ENCODE measurements at regions not wholly inside any gene's neighbourhood (a gene's known extent, or its start where the extent isn't known, plus 50 kb on each side); places are given as distances from the start of the nearest gene placed in this dataset.

GRCh38 chr18:72181241-72181764 lies 362.8 kb downstream of the CBLN2 start:
- DNase-seq (ENCODE audit: low spot score) = no peak

DNA sequence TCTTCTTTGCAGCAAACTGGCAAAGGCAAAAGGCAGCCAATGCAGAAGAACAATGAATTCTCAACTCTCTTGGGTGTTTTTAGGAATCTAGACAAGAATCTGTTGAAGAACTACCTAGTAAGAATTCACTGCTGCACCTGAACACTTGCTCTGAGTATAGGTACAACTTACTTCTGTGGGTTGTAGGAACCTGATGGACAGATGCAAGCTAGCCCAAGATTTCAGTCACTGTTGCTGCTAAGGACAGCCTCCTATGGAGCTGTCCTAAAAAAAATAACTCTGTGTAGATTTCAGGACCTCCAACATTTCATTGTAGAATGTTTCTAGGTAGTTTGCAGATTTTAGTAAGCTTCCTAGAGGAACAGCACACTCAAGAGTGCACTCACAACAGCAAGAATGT lies 363.5 kb downstream of the CBLN2 start:
- no peak for DNase-seq (ENCODE audit: low spot score)

DNA sequence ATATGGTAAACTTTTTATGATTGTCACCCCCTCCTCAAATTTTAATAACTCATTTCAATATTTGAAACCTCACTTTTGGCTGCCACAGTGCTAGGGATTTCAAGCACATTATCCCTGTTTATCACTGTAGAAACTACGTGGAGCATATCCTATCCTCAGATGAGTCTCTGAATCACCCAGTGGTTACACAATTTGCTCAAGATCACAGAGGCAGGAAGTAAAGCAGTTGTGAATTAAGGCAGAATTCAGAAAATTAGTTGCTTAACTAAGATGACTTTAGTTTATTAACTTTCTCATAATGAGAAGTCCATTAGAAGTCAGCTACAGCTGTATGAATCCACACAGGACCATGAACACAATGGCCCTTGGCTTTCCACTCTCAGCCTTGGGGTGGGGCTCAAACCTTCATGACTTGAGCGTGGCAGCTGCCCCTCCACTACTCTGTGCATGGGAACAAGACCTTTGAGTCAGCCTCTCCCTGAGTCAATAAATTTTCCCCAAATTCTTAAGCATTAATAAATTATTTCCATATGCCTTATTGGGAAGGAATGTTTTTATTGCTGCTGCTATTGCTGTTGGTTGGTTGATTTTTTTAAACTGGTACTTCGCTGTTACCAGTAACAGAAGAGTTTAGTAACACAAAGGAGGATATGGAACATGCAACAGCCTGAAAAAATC lies 369.0 kb downstream of the CBLN2 start:
- no peak for DNase-seq (ENCODE audit: low spot score)

GRCh38 chr18:72171596-72171995 lies 372.5 kb downstream of the CBLN2 start:
- no peak for DNase-seq (ENCODE audit: low spot score)

DNA sequence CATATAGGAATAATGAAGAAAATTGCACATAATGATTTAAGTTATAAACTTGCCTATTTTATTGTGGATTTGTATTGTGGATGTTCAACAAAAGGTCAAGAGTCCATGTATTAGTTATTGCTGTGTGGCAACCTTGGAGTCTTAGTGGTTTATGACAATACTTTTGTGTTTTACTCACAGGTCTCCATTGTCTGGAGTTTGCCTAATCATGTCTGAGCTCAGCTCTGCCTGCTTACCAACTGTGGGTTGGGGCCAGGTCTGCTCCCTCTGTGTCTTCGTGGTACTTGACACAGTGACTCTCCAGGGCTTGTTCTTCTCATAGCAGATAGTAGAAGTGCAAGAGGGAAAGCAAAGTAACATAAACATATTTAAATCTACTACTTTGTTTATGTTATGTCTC lies 382.5 kb downstream of the CBLN2 start:
- DNase-seq (ENCODE audit: low spot score) = no peak

DNA sequence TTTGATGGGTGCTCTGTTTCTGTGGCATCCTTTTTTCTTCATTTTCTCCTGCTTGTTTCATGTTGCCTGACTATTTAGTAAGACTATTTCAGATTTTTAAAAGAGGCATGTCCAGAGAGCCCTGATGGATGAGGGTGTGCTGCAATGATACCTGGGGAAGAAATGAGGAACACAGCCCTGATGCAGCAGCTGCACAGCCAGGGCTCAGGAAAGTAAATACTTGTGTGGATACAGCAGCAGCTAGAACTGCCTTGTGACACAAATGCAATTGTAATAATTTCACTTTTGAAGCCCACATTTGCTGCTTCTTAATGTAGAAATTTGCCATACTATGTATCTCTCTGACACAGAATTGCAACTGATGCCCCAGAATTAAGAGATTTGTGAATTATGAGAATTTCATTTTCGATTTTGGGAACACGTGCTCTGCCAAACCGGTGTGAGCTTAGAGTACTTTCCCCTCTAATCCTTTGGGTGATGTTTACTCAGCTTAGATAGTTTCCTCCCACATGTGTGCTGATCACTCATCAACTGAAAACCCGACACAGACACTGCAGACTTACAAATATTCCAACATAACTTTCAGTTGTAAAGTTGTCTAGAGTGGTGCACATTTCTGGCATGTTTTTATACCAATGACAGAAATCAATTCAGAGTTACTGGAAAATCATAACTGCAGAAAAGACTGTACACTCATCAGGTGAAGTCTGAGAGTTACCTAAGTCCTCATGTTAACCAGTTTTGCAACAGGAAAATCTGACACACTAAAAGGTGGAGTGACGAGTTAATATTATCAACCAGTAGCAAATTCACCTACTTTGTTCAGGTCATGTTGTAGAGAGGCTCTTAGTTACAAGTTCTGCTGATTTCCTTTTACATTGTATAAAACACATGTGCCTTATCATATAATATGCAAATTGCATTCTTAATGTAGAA lies 383.4 kb downstream of the CBLN2 start:
- no peak for DNase-seq (ENCODE audit: low spot score)

GRCh38 chr18:72155327-72155726 lies 388.8 kb downstream of the CBLN2 start:
- peak; percentile 11 for DNase-seq (ENCODE audit: low spot score)

DNA sequence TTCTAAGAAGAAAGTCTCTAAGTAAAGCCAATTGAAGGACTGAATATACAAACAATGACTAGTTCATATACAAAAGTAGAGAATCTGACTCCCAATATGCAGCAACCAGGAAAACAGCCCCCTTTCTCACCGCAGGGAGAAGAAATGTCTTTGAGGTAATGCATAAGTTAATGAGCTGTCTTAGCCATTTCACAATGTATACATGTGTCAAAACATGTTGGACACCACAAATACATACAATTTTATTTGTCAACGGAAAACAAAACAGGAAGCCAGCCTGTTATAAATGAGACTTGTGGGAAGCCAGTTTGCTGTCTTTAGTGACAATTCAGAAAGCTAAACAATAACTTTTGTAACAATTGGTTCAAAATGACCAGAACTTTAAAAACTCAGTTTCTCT lies 389.2 kb downstream of the CBLN2 start:
- DNase-seq (ENCODE audit: low spot score) = no peak

- no peak for DNase-seq (ENCODE audit: low spot score)
Measured at GRCh38 chr18:72152935-72153334, 391.2 kb downstream of the CBLN2 start.

- DNase-seq (ENCODE audit: low spot score) = no peak
Measured at GRCh38 chr18:72147830-72148229, 396.3 kb downstream of the CBLN2 start.

DNA sequence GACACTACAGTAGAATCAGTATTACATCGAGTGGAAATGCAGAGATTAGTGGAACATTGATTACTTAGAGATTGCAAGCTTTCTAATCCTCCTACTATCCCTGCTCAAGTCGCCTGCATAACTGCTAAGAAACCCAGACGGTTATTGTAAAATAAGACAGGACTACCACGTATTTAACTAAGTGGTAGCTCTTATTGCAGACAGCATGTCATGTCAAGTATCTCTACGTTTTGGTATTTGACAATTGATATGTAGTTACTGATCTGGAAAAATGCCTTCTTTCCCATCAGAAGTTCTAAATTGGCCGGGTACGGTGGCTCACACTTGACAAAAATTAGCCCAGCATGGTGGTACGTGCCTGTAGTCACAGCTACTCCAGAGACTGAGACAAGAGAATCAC lies 404.1 kb downstream of the CBLN2 start:
- DNase-seq (ENCODE audit: low spot score) = no peak

DNA sequence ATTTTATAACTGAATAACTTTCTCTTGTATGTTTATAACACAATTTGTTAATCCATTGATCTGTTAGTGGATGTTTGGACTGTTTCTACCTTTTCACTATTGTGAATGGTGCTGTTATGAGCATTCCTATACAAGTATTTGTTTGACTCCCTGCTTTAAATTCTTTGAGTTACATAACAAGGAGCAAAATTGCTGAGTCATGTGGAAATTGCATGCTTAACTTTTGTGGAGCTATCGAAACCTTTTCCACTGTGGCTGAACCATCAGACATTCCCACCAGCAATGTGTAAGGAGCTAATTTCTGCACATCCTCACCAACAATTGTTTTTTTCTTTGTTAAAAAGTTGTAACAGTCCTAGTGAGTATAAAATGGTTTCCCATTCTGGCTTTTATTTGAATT lies 415.5 kb downstream of the CBLN2 start:
- DNase-seq (ENCODE audit: low spot score) = no peak

GRCh38 chr18:72122103-72122502 lies 422.0 kb downstream of the CBLN2 start:
- no peak for DNase-seq (ENCODE audit: low spot score)

DNA sequence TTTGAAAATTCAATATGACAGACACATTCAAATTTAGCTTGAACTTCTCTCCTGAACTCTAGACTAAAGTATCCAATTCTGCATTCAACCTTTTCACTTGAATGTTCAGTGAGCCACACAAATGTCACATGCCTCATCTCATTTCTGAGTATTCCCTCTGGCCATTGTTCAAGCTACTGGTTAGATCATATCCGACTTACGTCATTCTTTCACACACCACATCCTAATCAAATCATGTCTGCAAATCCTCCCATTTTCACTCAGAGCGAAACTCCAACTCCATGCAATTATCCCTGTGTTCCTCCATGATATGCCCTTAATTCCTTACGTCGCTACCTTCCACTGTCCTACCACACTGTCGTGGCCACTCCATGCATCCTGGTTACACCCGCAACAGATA lies 425.1 kb downstream of the CBLN2 start:
- DNase-seq (ENCODE audit: low spot score) = no peak

DNA sequence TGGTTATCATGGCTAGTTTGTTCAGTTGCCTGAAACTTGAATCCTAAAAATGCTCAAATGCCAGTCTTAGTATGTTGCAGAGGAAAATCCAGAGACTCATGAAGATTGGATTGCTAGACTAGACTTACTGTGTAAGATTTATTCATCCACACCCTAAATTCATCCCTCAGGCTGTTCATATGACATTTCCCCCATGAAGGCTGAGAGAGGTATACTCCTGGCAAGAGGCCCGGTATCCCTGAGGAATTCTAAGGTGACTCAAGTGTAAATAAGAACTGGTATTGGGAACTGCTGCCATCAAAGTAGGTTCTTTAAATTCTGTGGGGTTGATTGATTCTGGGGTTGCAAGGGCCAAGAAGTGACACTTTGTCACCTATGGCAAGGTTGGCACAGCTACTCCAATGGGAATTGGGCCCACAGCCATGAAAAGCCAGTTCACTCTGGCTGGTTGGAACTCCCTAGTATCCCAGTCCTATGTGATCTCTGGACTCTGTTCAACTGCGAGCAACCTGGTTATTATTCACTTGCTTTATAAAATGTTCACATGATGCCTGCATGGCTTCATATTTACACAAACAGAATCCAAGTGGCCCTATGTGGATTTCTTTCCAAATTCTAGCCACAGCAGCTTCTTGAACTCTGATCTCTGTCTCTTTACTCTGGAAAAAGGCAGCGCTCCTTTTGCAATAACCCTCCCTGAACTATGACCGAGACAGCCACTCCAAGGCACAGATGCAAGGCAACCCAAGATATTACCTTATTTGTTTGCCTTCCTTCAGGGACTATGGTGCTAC lies 429.1 kb downstream of the CBLN2 start:
- no peak for DNase-seq (ENCODE audit: low spot score)

GRCh38 chr18:72107647-72108383 lies 436.3 kb downstream of the CBLN2 start:
- DNase-seq (ENCODE audit: low spot score) = peak; percentile 10

- DNase-seq (ENCODE audit: low spot score) = no peak
Measured at GRCh38 chr18:72104851-72105250, 439.3 kb downstream of the CBLN2 start.

DNA sequence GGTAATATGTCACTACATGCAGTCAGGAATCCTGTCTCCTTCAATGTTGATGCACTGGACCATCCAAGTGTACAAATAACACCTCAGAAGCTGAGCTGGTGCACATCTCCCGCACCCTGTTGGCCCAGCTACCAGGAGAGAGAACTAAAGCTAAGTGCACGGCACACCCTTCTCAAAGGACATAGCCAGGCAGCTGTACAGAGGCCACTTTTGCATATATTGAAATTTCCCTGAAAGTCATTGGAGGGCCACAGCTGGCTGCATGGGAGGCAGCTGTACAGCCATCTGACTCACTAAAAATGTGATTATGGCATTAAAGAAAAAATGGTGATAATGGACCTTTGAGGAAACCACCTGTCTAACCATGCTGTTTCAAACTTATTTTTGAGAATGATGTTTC lies 441.7 kb downstream of the CBLN2 start:
- DNase-seq (ENCODE audit: low spot score) = no peak

- DNase-seq (ENCODE audit: low spot score) = no peak
Measured at GRCh38 chr18:72100465-72101004, 443.6 kb downstream of the CBLN2 start.

GRCh38 chr18:72091369-72091768 lies 452.8 kb downstream of the CBLN2 start:
- DNase-seq (ENCODE audit: low spot score) = no peak

DNA sequence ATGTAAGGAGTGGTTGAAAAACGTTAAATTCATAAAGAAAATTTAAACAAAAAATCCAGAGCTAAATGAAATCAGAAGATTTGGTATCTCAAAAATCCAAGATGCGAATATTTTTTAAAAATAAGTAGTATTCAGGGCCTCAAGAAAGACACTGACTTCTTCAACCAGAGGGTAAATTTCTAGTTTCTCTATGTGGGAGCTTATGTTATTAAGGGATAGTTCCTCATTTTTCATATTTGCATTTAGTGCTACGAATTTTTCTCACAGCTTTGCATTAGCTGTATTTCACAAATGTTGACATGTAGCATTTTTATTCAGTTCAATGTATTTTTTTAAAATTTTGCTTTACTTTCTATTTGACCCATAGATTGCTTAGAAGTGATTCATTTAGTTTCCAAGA lies 454.7 kb downstream of the CBLN2 start:
- no peak for DNase-seq (ENCODE audit: low spot score)
